ENCODE measurements at regions not wholly inside any gene's neighbourhood (a gene's known extent, or its start where the extent isn't known, plus 50 kb on each side); places are given as distances from the start of the nearest gene placed in this dataset.

DNA sequence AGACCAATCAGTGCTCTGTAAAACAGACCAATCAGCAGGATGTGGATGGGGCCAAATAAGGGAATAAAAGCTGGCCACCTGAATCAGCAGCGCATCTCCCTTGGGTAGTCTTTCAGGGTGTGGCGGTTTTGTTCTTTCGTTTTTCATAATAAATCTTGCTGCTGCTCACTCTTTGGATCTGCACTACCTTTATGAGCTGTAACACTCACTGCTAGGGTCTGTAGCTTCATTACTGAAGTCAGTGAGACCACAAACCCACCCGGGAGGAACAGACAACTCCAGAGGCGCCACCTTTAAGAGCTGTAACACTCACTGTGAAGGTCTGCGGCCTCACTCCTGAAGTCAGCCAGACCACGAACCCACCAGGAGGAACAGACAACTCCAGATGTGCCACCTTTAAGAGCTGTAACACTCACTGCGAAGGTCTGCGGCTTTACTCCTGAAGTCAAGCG is 175.5 kb upstream of the PDGFD start:
- Histone ChIP-seq H3K4me1 (ENCODE audit: control insufficient read depth in 2 of 3, insufficient read depth in 2 of 3, low read depth in 1 of 3, low read length in 3 of 3) (no peaks in the 10 kb centered on the region), H3K9ac (ENCODE audit: low read length in 3 of 3) (no peak overlapping the region), H3K36me3 (ENCODE audit: control insufficient read depth in 2 of 3, insufficient read depth in 3 of 3, low read length in 3 of 3) (no peaks in the 10 kb centered on the region), H3K4me3 (ENCODE audit: low read length in 3 of 3) (no peak overlapping the region), H3K9me3 (ENCODE audit: control insufficient read depth in 2 of 3, insufficient read depth in 1 of 3, low read length in 3 of 3) (no peaks in the 10 kb centered on the region), H3K27me3 (ENCODE audit: control insufficient read depth, insufficient read depth, low read length) (no peaks in the 10 kb centered on the region), H3K27ac (ENCODE audit: low read depth in 2 of 2, low read length in 2 of 2) (no peak overlapping the region)
- TF ChIP-seq, protein P1, sequence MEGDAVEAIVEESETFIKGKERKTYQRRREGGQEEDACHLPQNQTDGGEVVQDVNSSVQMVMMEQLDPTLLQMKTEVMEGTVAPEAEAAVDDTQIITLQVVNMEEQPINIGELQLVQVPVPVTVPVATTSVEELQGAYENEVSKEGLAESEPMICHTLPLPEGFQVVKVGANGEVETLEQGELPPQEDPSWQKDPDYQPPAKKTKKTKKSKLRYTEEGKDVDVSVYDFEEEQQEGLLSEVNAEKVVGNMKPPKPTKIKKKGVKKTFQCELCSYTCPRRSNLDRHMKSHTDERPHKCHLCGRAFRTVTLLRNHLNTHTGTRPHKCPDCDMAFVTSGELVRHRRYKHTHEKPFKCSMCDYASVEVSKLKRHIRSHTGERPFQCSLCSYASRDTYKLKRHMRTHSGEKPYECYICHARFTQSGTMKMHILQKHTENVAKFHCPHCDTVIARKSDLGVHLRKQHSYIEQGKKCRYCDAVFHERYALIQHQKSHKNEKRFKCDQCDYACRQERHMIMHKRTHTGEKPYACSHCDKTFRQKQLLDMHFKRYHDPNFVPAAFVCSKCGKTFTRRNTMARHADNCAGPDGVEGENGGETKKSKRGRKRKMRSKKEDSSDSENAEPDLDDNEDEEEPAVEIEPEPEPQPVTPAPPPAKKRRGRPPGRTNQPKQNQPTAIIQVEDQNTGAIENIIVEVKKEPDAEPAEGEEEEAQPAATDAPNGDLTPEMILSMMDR (IDR thresholded peaks at IDR 0.05; ENCODE audit: borderline replicate concordance, extremely low read depth, insufficient read depth) = no peak
- DNase-seq = no peak
- intact Hi-C loops (cut with DNase I) = no loop called here
- no peak for FAIRE-seq

DNA sequence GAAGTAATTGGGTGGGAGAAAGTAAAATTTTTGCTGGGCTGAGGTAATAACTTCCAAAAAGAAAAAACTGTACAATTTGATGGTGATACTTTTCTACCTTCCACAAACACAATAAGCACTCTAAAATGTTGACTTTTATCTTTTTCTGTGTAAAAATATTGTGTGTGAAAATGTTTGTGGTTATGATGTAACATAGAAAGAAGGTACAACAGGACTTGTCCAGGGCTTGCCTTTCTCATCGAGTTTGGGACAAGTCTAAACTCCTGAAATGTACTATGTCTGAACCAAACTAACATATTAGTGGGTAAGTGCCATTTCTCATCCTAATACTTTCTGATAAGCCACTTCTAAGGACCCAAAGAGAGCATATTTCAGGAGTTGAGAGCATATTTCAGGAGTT is 174.2 kb upstream of the PDGFD start:
- intact Hi-C loops (cut with DNase I) = no loop called here
- no peaks in the 10 kb centered on the region for H3K9me3 ChIP-seq (ENCODE audit: control insufficient read depth in 2 of 3, insufficient read depth in 1 of 3, low read length in 3 of 3)
- no peak overlapping the region for H3K4me3 ChIP-seq (ENCODE audit: low read length in 3 of 3)
- DNase-seq = no peak
- no peaks in the 10 kb centered on the region for H3K4me1 ChIP-seq (ENCODE audit: control insufficient read depth in 2 of 3, insufficient read depth in 2 of 3, low read depth in 1 of 3, low read length in 3 of 3)
- no peaks in the 10 kb centered on the region for H3K36me3 ChIP-seq (ENCODE audit: control insufficient read depth in 2 of 3, insufficient read depth in 3 of 3, low read length in 3 of 3)
- no peaks in the 10 kb centered on the region for H3K27me3 ChIP-seq (ENCODE audit: control insufficient read depth, insufficient read depth, low read length)
- no peak for FAIRE-seq
- no peak overlapping the region for H3K27ac ChIP-seq (ENCODE audit: low read depth in 2 of 2, low read length in 2 of 2)
- TF ChIP-seq, protein P1 (IDR thresholded peaks at IDR 0.05; ENCODE audit: borderline replicate concordance, extremely low read depth, insufficient read depth) = no peak
- no peak overlapping the region for H3K9ac ChIP-seq (ENCODE audit: low read length in 3 of 3)

DNA sequence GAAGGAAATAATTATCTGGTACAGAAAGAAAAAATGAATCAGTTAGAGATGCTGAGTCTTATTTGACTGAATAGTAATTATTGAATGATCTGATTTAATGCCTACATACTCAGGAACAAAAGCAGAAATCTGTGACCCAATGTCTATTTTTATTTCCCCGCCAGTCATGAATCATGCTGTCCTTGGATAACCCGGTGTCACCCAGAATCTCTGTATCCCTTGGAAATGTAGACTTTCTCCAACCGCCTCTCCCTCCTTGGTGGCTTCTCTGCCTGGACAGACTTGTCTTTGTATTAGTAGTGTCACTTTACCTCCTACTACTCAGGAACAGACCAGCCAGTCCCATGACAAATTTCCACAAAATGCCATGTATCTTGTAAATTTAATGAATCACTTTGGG is 173.3 kb upstream of the PDGFD start:
- FAIRE-seq = no peak
- intact Hi-C loops (cut with DNase I) = no loop called here
- Histone ChIP-seq H3K27ac (ENCODE audit: low read depth in 2 of 2, low read length in 2 of 2) (no peak overlapping the region), H3K4me1 (ENCODE audit: control insufficient read depth in 2 of 3, insufficient read depth in 2 of 3, low read depth in 1 of 3, low read length in 3 of 3) (no peaks in the 10 kb centered on the region), H3K27me3 (ENCODE audit: control insufficient read depth, insufficient read depth, low read length) (no peaks in the 10 kb centered on the region), H3K9ac (ENCODE audit: low read length in 3 of 3) (no peak overlapping the region), H3K36me3 (ENCODE audit: control insufficient read depth in 2 of 3, insufficient read depth in 3 of 3, low read length in 3 of 3) (no peaks in the 10 kb centered on the region), H3K9me3 (ENCODE audit: control insufficient read depth in 2 of 3, insufficient read depth in 1 of 3, low read length in 3 of 3) (no peaks in the 10 kb centered on the region), H3K4me3 (ENCODE audit: low read length in 3 of 3) (no peak overlapping the region)
- TF ChIP-seq, protein P1 (IDR thresholded peaks at IDR 0.05; ENCODE audit: borderline replicate concordance, extremely low read depth, insufficient read depth) = no peak
- DNase-seq = no peak

DNA sequence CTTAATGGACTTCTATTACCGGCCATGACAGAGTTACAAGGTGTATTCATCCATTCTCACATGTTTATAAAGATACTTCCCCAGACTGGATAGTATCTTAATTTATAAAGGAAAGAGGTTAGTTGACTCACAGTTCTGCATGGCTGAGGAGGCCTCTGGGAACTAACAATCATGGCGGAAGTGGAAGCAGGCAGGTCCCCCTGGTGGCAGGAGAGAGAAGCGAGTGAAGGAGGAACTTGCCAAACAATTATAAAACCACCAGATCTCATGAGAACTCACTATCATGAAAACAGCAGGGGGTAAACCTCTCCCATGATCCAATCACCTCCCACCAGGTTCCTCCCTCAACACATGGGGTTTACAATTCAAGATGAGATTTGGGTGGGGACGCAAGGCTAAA is 170.0 kb upstream of the PDGFD start:
- H3K4me3 ChIP-seq (ENCODE audit: low read length in 3 of 3) = no peak overlapping the region
- no peak overlapping the region for H3K27ac ChIP-seq (ENCODE audit: low read depth in 2 of 2, low read length in 2 of 2)
- H3K9ac ChIP-seq (ENCODE audit: low read length in 3 of 3) = no peak overlapping the region
- no peaks in the 10 kb centered on the region for H3K27me3 ChIP-seq (ENCODE audit: control insufficient read depth, insufficient read depth, low read length)
- no peak for DNase-seq
- intact Hi-C loops (cut with DNase I) = no loop called here
- FAIRE-seq = no peak
- H3K4me1 ChIP-seq (ENCODE audit: control insufficient read depth in 2 of 3, insufficient read depth in 2 of 3, low read depth in 1 of 3, low read length in 3 of 3) = no peaks in the 10 kb centered on the region
- no peaks in the 10 kb centered on the region for H3K9me3 ChIP-seq (ENCODE audit: control insufficient read depth in 2 of 3, insufficient read depth in 1 of 3, low read length in 3 of 3)
- TF ChIP-seq, protein P1 (IDR thresholded peaks at IDR 0.05; ENCODE audit: borderline replicate concordance, extremely low read depth, insufficient read depth) = peak; percentile 11
- H3K36me3 ChIP-seq (ENCODE audit: control insufficient read depth in 2 of 3, insufficient read depth in 3 of 3, low read length in 3 of 3) = no peaks in the 10 kb centered on the region

All from kidney (tissue), 13 donors.